ENCODE measurements at regions not wholly inside any gene's neighbourhood (a gene's known extent, or its start where the extent isn't known, plus 50 kb on each side); places are given as distances from the start of the nearest gene placed in this dataset.

- TF ChIP-seq CTCF (conservative IDR thresholded peaks at IDR 0.05; ENCODE audit: low read depth, low read length) (no peak), SMC3 (IDR thresholded peaks at IDR 0.05; ENCODE audit: low read depth, low read length) (no peak), POLR2A (IDR thresholded peaks at IDR 0.05; ENCODE audit: low read depth, low read length) (no peak), RCOR1 (IDR thresholded peaks at IDR 0.05; ENCODE audit: insufficient replicate concordance, low read length) (no peak), RFX5 (IDR thresholded peaks at IDR 0.05; ENCODE audit: low read depth, low read length) (no peak), MXI1 (IDR thresholded peaks at IDR 0.05; ENCODE audit: borderline replicate concordance, low read depth, low read length) (no peak), CEBPB (IDR thresholded peaks at IDR 0.05; ENCODE audit: low read depth, low read length) (no peak), RAD21 (IDR thresholded peaks at IDR 0.05; ENCODE audit: low read length) (no peak), MAZ (IDR thresholded peaks at IDR 0.05; ENCODE audit: borderline replicate concordance, low read depth, low read length) (no peak), FOS (IDR thresholded peaks at IDR 0.05; ENCODE audit: low read depth, low read length) (peak; percentile 77), ELK1 (IDR thresholded peaks at IDR 0.05; ENCODE audit: borderline replicate concordance, low read depth, low read length) (no peak), MAFK (IDR thresholded peaks at IDR 0.05; ENCODE audit: low read depth, low read length) (no peak), BHLHE40 (IDR thresholded peaks at IDR 0.05; ENCODE audit: low read depth, low read length) (no peak)
- TF ChIP-seq, protein P1, sequence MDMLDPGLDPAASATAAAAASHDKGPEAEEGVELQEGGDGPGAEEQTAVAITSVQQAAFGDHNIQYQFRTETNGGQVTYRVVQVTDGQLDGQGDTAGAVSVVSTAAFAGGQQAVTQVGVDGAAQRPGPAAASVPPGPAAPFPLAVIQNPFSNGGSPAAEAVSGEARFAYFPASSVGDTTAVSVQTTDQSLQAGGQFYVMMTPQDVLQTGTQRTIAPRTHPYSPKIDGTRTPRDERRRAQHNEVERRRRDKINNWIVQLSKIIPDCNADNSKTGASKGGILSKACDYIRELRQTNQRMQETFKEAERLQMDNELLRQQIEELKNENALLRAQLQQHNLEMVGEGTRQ (IDR thresholded peaks at IDR 0.05; ENCODE audit: low read depth, low read length): no peak
These were observed 368.9 kb upstream of the CTSO start for GRCh38 chr4:156322592-156322991.
